ENCODE measurements at regions not wholly inside any gene's neighbourhood (a gene's known extent, or its start where the extent isn't known, plus 50 kb on each side); places are given as distances from the start of the nearest gene placed in this dataset.

- no peak for TF ChIP-seq CHD7 (IDR thresholded peaks at IDR 0.05; ENCODE audit: insufficient replicate concordance, low read length)
- TF ChIP-seq POU5F1 (IDR thresholded peaks at IDR 0.05; ENCODE audit: low read depth, low read length): no peak
- no peak for TF ChIP-seq RBBP5 (IDR thresholded peaks at IDR 0.05; ENCODE audit: borderline replicate concordance, low read depth, low read length)
- no peak for TF ChIP-seq POLR2A (IDR thresholded peaks at IDR 0.05; ENCODE audit: control extremely low read depth in 1 of 2, low read depth in 2 of 2, low read length in 2 of 2)
- no peak for TF ChIP-seq KDM4A (IDR thresholded peaks at IDR 0.05; ENCODE audit: low read depth, low read length, severe bottlenecking)
- no peak for TF ChIP-seq GABPA (IDR thresholded peaks at IDR 0.05; ENCODE audit: borderline replicate concordance, insufficient read depth, low read length)
- TF ChIP-seq YY1 (IDR thresholded peaks at IDR 0.05; ENCODE audit: low read depth, low read length): no peak
- no peak for TF ChIP-seq TCF12 (IDR thresholded peaks at IDR 0.05; ENCODE audit: low read depth, low read length)
- TF ChIP-seq NRF1 (IDR thresholded peaks at IDR 0.05; ENCODE audit: low read depth, low read length): no peak
- TF ChIP-seq RXRA (IDR thresholded peaks at IDR 0.05; ENCODE audit: insufficient read depth, low read depth, low read length): no peak
- no peak for TF ChIP-seq SP1 (IDR thresholded peaks at IDR 0.05; ENCODE audit: low read depth, low read length)
Observed at GRCh38 chr6:56299916-56300315, 52.5 kb upstream of the COL21A1 start (continued).
